Glutamatergic neuron (in vitro differentiated cells): ENCODE measurements at regions not wholly inside any gene's neighbourhood (a gene's known extent, or its start where the extent isn't known, plus 50 kb on each side); places are given as distances from the start of the nearest gene placed in this dataset.

Source experiments
- DNase-seq: peaks from one replicate; pipeline ENCODE4 v3.0.0; 2022
- H3K27ac Mint-ChIP-seq: one replicate; pipeline ENCODE4 v1.8.0; 2020; ENCODE audit warnings: mild to moderate bottlenecking, mixed read lengths, inconsistent platforms; ENCODE audit not compliant: unreplicated experiment
- H3K27me3 Mint-ChIP-seq: one replicate; pipeline ENCODE4 v1.8.0; 2020; ENCODE audit warnings: mild to moderate bottlenecking, moderate library complexity, mixed read lengths, inconsistent platforms; ENCODE audit not compliant: unreplicated experiment
- H3K36me3 Mint-ChIP-seq: one replicate; pipeline ENCODE4 v1.8.0; 2020; ENCODE audit warnings: mild to moderate bottlenecking, mixed read lengths, inconsistent platforms; ENCODE audit not compliant: unreplicated experiment
- H3K4me1 Mint-ChIP-seq: one replicate; pipeline ENCODE4 v1.8.0; 2020; ENCODE audit warnings: mild to moderate bottlenecking, low read depth, mixed read lengths, inconsistent platforms; ENCODE audit not compliant: unreplicated experiment
- H3K4me3 Mint-ChIP-seq: one replicate; pipeline ENCODE4 v1.8.0; 2020; ENCODE audit warnings: mild to moderate bottlenecking, mixed read lengths, inconsistent platforms; ENCODE audit not compliant: unreplicated experiment
- H3K9me3 Mint-ChIP-seq: one replicate; pipeline ENCODE4 v1.8.0; 2020; ENCODE audit warnings: mild to moderate bottlenecking, moderate library complexity, mixed read lengths, inconsistent platforms; ENCODE audit not compliant: unreplicated experiment
- CTCF ChIP-seq: fragments of 200-600 bp; sonication (generic); IDR thresholded peaks from one replicate; pipeline ENCODE4 v1.5.0; 2021; ENCODE audit not compliant: partially characterized antibody, unreplicated experiment

DNA sequence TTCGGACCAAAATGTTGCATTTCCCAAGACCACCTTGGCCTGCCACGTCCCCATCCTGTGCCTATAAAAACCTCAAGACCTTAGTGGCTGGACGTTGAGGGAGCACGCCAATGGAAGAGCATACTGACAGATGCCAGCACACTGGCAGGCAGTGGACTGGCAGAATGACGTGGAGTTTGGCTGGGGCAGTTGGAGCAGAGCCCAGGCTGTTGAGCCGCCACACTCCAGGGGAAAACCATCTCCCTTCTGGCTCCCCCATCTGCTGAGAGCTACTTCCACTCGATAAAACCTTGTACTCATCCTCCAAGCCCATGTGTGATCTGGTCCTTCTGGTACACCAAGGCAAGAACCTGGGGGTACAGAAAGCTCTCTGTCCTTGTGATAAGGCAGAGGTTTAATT lies 494.1 kb downstream of the CDH11 start:
- no peak for TF ChIP-seq CTCF
- H3K4me3 Mint-ChIP-seq = no peak overlapping the region

GRCh38 chr16:64627288-64627687 lies 494.6 kb downstream of the CDH11 start:
- no peak for DNase-seq
- no peak overlapping the region for H3K27ac Mint-ChIP-seq
- H3K4me3 Mint-ChIP-seq = no peak overlapping the region
- H3K9me3 Mint-ChIP-seq = peaks cover 4% of the 10 kb centered on the region
- H3K36me3 Mint-ChIP-seq = peaks cover 4% of the 10 kb centered on the region
- peaks cover 3% of the 10 kb centered on the region for H3K27me3 Mint-ChIP-seq
- TF ChIP-seq CTCF = no peak
- H3K4me1 Mint-ChIP-seq = peaks cover 5% of the 10 kb centered on the region

More for the DNA sequence above, 494.1 kb downstream of the CDH11 start:
- peaks cover 4% of the 10 kb centered on the region for H3K9me3 Mint-ChIP-seq
- peaks cover 3% of the 10 kb centered on the region for H3K27me3 Mint-ChIP-seq
- peaks cover 4% of the 10 kb centered on the region for H3K36me3 Mint-ChIP-seq
- H3K27ac Mint-ChIP-seq = no peak overlapping the region
- H3K4me1 Mint-ChIP-seq = peaks cover 5% of the 10 kb centered on the region
- DNase-seq = no peak

DNA sequence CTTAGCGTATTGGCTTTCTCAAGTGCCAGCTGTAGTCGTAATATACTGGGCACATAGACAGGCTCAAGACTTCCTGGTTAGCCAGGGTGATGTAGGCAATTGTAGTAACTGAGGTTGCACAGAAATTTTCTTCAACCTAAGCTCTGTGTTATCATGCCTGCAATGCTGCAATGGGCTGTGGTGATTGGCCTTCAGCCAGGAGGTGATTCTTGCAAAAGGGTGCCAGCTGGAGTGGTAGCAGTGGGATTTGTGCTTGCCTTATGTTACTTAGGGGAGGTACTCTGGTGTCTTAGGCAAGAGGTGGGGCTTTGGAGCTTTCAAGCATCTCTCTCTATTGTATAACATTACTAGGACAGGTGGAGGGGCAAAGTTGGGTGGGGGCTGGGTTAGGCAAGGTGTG lies 495.1 kb downstream of the CDH11 start:
- no peak for DNase-seq
- no peak for TF ChIP-seq CTCF
- Mint-ChIP-seq H3K4me1 (peaks cover 5% of the 10 kb centered on the region), H3K9me3 (peaks cover 4% of the 10 kb centered on the region), H3K4me3 (peak overlapping the region; percentile 7), H3K27me3 (peaks cover 3% of the 10 kb centered on the region), H3K27ac (peak overlapping the region; percentile 48), H3K36me3 (peaks cover 4% of the 10 kb centered on the region)

- Mint-ChIP-seq H3K4me1 (peaks cover 22% of the 10 kb centered on the region), H3K27ac (no peak overlapping the region), H3K9me3 (peaks cover 1% of the 10 kb centered on the region), H3K36me3 (no peaks in the 10 kb centered on the region), H3K4me3 (no peak overlapping the region), H3K27me3 (peaks cover 2% of the 10 kb centered on the region)
- DNase-seq = no peak
- no peak for TF ChIP-seq CTCF
Measured at GRCh38 chr16:64621616-64622015, 500.2 kb downstream of the CDH11 start.

GRCh38 chr16:64617836-64618476 lies 503.9 kb downstream of the CDH11 start:
- TF ChIP-seq CTCF = no peak
- peaks cover 8% of the 10 kb centered on the region for H3K9me3 Mint-ChIP-seq
- no peak for DNase-seq
- peak overlapping the region; percentile 89 for H3K27ac Mint-ChIP-seq
- peaks cover 8% of the 10 kb centered on the region for H3K27me3 Mint-ChIP-seq
- no peak overlapping the region for H3K4me3 Mint-ChIP-seq
- H3K4me1 Mint-ChIP-seq = peaks cover 35% of the 10 kb centered on the region
- peaks cover 11% of the 10 kb centered on the region for H3K36me3 Mint-ChIP-seq
